ENCODE measurements at regions not wholly inside any gene's neighbourhood (a gene's known extent, or its start where the extent isn't known, plus 50 kb on each side); places are given as distances from the start of the nearest gene placed in this dataset.

DNA sequence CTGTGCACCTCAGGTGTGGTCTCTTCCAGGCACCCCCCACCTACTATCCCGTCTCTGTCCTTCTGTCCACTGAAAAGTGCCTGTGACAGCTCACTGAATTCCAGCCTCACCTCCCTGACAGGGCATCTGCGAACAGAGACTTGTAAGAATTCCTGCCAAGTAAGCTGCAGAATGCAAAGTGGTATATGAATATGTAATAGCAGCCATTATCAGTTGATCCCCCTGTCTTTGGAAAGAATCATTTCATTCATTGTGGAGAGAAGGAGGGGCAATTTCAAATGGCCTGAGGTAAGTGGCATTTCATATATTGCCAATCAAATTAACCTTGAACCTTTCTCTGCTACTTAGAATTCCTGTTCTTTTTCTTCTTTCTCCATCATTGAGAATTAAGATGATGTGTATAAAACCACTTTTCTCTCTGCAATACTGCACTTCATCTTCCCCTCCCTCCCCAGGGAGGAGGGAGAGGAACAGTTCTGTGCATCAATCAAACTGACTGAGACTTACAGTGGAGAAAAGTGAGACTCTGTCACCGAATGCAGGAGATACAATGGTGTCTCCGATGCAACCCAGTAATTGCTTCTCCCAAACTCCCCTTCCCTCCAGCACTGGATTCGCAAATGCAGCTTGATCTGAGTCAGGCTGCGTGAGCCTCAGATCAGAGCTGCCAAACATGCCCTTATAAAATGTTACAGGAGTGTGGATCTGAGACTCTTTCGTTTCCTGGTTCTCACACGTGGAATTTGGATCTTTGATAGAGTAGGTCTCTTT lies 91.7 kb downstream of the SLC10A2 start (continued):
- TF ChIP-seq CHD7 (IDR thresholded peaks at IDR 0.05; ENCODE audit: insufficient replicate concordance, low read length): no peak
- TF ChIP-seq USF2 (IDR thresholded peaks at IDR 0.05; ENCODE audit: low read length): no peak

All from H1 (cell line).